ENCODE measurements at regions not wholly inside any gene's neighbourhood (a gene's known extent, or its start where the extent isn't known, plus 50 kb on each side); places are given as distances from the start of the nearest gene placed in this dataset.
"Not testable (repeated sequence)": the region's sequence is repeated elsewhere in the genome, so short reads cannot be mapped to it uniquely, and the experiment has no call there.

GRCh38 chr11:116680349-116681125 lies 92.2 kb downstream of the BUD13 start:
- H3K4me3 ChIP-seq: no peak overlapping the region
- H3K4me1 ChIP-seq: no peaks in the 10 kb centered on the region
- ATAC-seq (no peak), DNase-seq (no peak)
- TF ChIP-seq CTCF (IDR thresholded peaks at IDR 0.05): no peak
- intact Hi-C loops (cut with DNase I): no loop called here
- no peaks in the 10 kb centered on the region for H3K9me3 ChIP-seq
- no peaks in the 10 kb centered on the region for H3K36me3 ChIP-seq (ENCODE audit: insufficient read depth in 1 of 2, low read depth in 1 of 2)
- 69 to 81% (median 69%) methylated on average over 4 of the region's 4 CpGs for WGBS, 3 donors
- H3K27me3 ChIP-seq (ENCODE audit: insufficient read depth in 3 of 3, low read length in 2 of 3): peaks cover 0 to 3% (median 0%) of the 10 kb centered on the region in 3 donors
- no peak overlapping the region for H3K27ac ChIP-seq

GRCh38 chr11:116678887-116679286 lies 93.9 kb downstream of the BUD13 start:
- no peaks in the 10 kb centered on the region for H3K4me1 ChIP-seq
- 82 to 91% (median 88%) methylated on average over 3 of the region's 3 CpGs for WGBS, 3 donors
- DNase-seq (no peak), ATAC-seq (no peak)
- TF ChIP-seq CTCF (IDR thresholded peaks at IDR 0.05): no peak
- no peaks in the 10 kb centered on the region for H3K27me3 ChIP-seq (ENCODE audit: insufficient read depth in 3 of 3, low read length in 2 of 3)
- no peak overlapping the region for H3K27ac ChIP-seq
- H3K36me3 ChIP-seq (ENCODE audit: insufficient read depth in 1 of 2, low read depth in 1 of 2): no peaks in the 10 kb centered on the region
- H3K4me3 ChIP-seq: no peak overlapping the region
- H3K9me3 ChIP-seq: no peaks in the 10 kb centered on the region
- intact Hi-C loops (cut with DNase I): no loop called here

GRCh38 chr11:116667318-116667717 lies 105.5 kb downstream of the BUD13 start:
- ATAC-seq; H3K4me3 ChIP-seq; DNase-seq; H3K36me3 ChIP-seq (ENCODE audit: insufficient read depth in 1 of 2, low read depth in 1 of 2); H3K27me3 ChIP-seq (ENCODE audit: insufficient read depth in 3 of 3, low read length in 2 of 3); H3K4me1 ChIP-seq; intact Hi-C loops (cut with DNase I); H3K27ac ChIP-seq: not testable (repeated sequence)
- peaks cover 14% of the 10 kb centered on the region for H3K9me3 ChIP-seq
- WGBS, 3 donors: 31 to 44% (median 38%) methylated on average over 1 of the region's 1 CpG

GRCh38 chr11:116666673-116667249 lies 106.0 kb downstream of the BUD13 start:
- ATAC-seq; intact Hi-C loops (cut with DNase I); H3K4me1 ChIP-seq; H3K36me3 ChIP-seq (ENCODE audit: insufficient read depth in 1 of 2, low read depth in 1 of 2); DNase-seq; H3K27ac ChIP-seq; H3K4me3 ChIP-seq; H3K27me3 ChIP-seq (ENCODE audit: insufficient read depth in 3 of 3, low read length in 2 of 3): not testable (repeated sequence)
- WGBS, 3 donors: 83 to 84% (median 83%) methylated on average over 15 of the region's 15 CpGs
- H3K9me3 ChIP-seq: peaks cover 14% of the 10 kb centered on the region

- DNase-seq (no peak), ATAC-seq (no peak)
- Histone ChIP-seq H3K36me3 (ENCODE audit: insufficient read depth in 1 of 2, low read depth in 1 of 2) (no peaks in the 10 kb centered on the region), H3K4me3 (no peak overlapping the region), H3K27ac (no peak overlapping the region), H3K27me3 (ENCODE audit: insufficient read depth in 3 of 3, low read length in 2 of 3) (peaks cover 0 to 15% (median 5%) of the 10 kb centered on the region in 3 donors), H3K4me1 (no peaks in the 10 kb centered on the region), H3K9me3 (peaks cover 14% of the 10 kb centered on the region)
- no peak for TF ChIP-seq CTCF (IDR thresholded peaks at IDR 0.05)
- intact Hi-C loops (cut with DNase I): no loop called here
Measured at GRCh38 chr11:116665523-116665922, 107.3 kb downstream of the BUD13 start.
